GM18907 (cell line): ENCODE measurements at regions not wholly inside any gene's neighbourhood (a gene's known extent, or its start where the extent isn't known, plus 50 kb on each side); places are given as distances from the start of the nearest gene placed in this dataset.

Experiments used
- ATAC-seq: cut with Tn5 transposase; IDR thresholded peaks from one replicate; pipeline ENCODE4 v1.9.1; 2021; ENCODE audit warnings: mild to moderate bottlenecking, moderate library complexity; ENCODE audit not compliant: unreplicated experiment

GRCh38 chr4:110878413-110878812 lies 255.5 kb upstream of the PITX2 start:
- no peak for ATAC-seq

GRCh38 chr4:110878956-110879355 lies 256.1 kb upstream of the PITX2 start:
- no peak for ATAC-seq

- ATAC-seq = no peak
Observed at GRCh38 chr4:110886270-110886669, 263.4 kb upstream of the PITX2 start.

GRCh38 chr4:110886856-110887255 lies 264.0 kb upstream of the PITX2 start:
- ATAC-seq = no peak

GRCh38 chr4:110897784-110898183 lies 274.9 kb upstream of the PITX2 start:
- ATAC-seq = no peak

GRCh38 chr4:110898290-110898689 lies 275.4 kb upstream of the PITX2 start:
- peak; percentile 97 for ATAC-seq

GRCh38 chr4:110900213-110900769 lies 277.4 kb upstream of the PITX2 start:
- ATAC-seq = no peak

GRCh38 chr4:110902500-110902899 lies 279.6 kb upstream of the PITX2 start:
- no peak for ATAC-seq

- ATAC-seq = no peak
Observed at GRCh38 chr4:110904435-110905065, 281.7 kb upstream of the PITX2 start.

GRCh38 chr4:110905367-110905766 lies 282.5 kb upstream of the PITX2 start:
- no peak for ATAC-seq

GRCh38 chr4:110907801-110908313 lies 285.0 kb upstream of the PITX2 start:
- no peak for ATAC-seq

GRCh38 chr4:110914791-110915190 lies 291.9 kb upstream of the PITX2 start:
- ATAC-seq = no peak

GRCh38 chr4:110915301-110915700 lies 292.4 kb upstream of the PITX2 start:
- no peak for ATAC-seq

- no peak for ATAC-seq
Observed at GRCh38 chr4:110916505-110916904, 293.6 kb upstream of the PITX2 start.

- no peak for ATAC-seq
Observed at GRCh38 chr4:110917835-110918234, 295.0 kb upstream of the PITX2 start.

GRCh38 chr4:110920990-110921389 lies 298.1 kb upstream of the PITX2 start:
- ATAC-seq = no peak

GRCh38 chr4:110924761-110925160 lies 301.9 kb upstream of the PITX2 start:
- no peak for ATAC-seq

- ATAC-seq = no peak
Observed at GRCh38 chr4:110926841-110927400, 304.0 kb upstream of the PITX2 start.

GRCh38 chr4:110933341-110933740 lies 310.5 kb upstream of the PITX2 start:
- no peak for ATAC-seq

- ATAC-seq = no peak
Observed at GRCh38 chr4:110944501-110944900, 321.6 kb upstream of the PITX2 start.

- no peak for ATAC-seq
Observed at GRCh38 chr4:110945600-110945999, 322.7 kb upstream of the PITX2 start.

GRCh38 chr4:110949542-110949941 lies 326.7 kb upstream of the PITX2 start:
- no peak for ATAC-seq
